ENCODE measurements at regions not wholly inside any gene's neighbourhood (a gene's known extent, or its start where the extent isn't known, plus 50 kb on each side); places are given as distances from the start of the nearest gene placed in this dataset.

GRCh38 chr12:93019975-93020630, 91.0 kb upstream of the EEA1 start:
- H3K27ac ChIP-seq, result no peak overlapping the region
- TF ChIP-seq, protein P1, sequence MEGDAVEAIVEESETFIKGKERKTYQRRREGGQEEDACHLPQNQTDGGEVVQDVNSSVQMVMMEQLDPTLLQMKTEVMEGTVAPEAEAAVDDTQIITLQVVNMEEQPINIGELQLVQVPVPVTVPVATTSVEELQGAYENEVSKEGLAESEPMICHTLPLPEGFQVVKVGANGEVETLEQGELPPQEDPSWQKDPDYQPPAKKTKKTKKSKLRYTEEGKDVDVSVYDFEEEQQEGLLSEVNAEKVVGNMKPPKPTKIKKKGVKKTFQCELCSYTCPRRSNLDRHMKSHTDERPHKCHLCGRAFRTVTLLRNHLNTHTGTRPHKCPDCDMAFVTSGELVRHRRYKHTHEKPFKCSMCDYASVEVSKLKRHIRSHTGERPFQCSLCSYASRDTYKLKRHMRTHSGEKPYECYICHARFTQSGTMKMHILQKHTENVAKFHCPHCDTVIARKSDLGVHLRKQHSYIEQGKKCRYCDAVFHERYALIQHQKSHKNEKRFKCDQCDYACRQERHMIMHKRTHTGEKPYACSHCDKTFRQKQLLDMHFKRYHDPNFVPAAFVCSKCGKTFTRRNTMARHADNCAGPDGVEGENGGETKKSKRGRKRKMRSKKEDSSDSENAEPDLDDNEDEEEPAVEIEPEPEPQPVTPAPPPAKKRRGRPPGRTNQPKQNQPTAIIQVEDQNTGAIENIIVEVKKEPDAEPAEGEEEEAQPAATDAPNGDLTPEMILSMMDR (IDR thresholded peaks at IDR 0.05), result no peak
- TF ChIP-seq POLR2A (IDR thresholded peaks at IDR 0.05), result no peak
- intact Hi-C loops (cut with DNase I; ENCODE audit: low total_unique reads), result no loop called here
- no peaks in the 10 kb centered on the region for H3K27me3 ChIP-seq
- DNase-seq, result no peak
- H3K36me3 ChIP-seq, result no peaks in the 10 kb centered on the region
- H3K4me3 ChIP-seq, result no peak overlapping the region
- no peaks in the 10 kb centered on the region for H3K4me1 ChIP-seq
- H3K9me3 ChIP-seq, result no peaks in the 10 kb centered on the region

- Histone ChIP-seq H3K27me3 (no peaks in the 10 kb centered on the region), H3K9me3 (no peaks in the 10 kb centered on the region), H3K4me3 (no peak overlapping the region), H3K27ac (no peak overlapping the region), H3K36me3 (no peaks in the 10 kb centered on the region), H3K4me1 (no peaks in the 10 kb centered on the region)
- TF ChIP-seq, protein P1 (IDR thresholded peaks at IDR 0.05), result no peak
- TF ChIP-seq POLR2A (IDR thresholded peaks at IDR 0.05), result no peak
- DNase-seq, result no peak
- intact Hi-C loops (cut with DNase I; ENCODE audit: low total_unique reads), result no loop called here
Observed at GRCh38 chr12:93020631-93021597, 91.8 kb upstream of the EEA1 start.

DNA sequence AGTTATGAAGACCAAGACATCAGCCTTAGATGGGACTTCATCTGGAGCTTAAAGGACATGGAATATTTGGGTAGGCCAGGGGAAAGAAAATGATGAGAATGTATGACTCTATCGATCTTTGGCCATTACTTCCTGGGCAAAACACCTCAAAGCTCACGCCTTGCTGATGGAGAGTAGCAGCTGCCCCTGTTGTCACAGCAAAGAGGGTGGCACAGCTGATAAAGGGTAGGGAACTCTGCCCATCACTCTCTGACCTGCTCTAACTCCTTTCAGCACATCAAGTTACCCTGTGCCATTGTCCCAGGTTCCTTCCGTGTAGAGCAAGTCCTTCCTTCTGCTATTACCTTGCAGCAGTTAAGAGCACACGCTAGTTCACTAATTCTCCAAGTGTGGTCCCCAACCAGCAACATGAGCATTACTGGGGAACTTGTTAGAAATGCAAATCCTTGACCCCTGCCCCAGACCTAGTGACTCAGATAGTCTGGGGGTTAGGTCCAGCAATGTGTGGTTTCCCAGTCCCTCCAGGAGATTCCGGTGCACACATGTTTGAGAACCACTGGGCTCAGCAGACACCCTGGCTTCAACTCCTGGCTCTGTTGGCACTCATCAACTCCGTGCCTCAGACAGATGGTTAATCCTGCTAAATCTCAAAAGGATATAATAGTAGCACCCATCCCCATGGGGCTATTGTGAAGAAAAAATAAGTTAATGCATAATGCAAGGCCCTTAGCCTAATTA, 93.7 kb upstream of the EEA1 start:
- no peak for TF ChIP-seq POLR2A (IDR thresholded peaks at IDR 0.05)
- TF ChIP-seq, protein P1 (IDR thresholded peaks at IDR 0.05), result no peak
- Histone ChIP-seq H3K27ac (no peak overlapping the region), H3K4me3 (no peak overlapping the region), H3K9me3 (no peaks in the 10 kb centered on the region), H3K4me1 (no peaks in the 10 kb centered on the region), H3K27me3 (no peaks in the 10 kb centered on the region), H3K36me3 (no peaks in the 10 kb centered on the region)
- DNase-seq, result no peak
- intact Hi-C loops (cut with DNase I; ENCODE audit: low total_unique reads), result no loop called here

DNA sequence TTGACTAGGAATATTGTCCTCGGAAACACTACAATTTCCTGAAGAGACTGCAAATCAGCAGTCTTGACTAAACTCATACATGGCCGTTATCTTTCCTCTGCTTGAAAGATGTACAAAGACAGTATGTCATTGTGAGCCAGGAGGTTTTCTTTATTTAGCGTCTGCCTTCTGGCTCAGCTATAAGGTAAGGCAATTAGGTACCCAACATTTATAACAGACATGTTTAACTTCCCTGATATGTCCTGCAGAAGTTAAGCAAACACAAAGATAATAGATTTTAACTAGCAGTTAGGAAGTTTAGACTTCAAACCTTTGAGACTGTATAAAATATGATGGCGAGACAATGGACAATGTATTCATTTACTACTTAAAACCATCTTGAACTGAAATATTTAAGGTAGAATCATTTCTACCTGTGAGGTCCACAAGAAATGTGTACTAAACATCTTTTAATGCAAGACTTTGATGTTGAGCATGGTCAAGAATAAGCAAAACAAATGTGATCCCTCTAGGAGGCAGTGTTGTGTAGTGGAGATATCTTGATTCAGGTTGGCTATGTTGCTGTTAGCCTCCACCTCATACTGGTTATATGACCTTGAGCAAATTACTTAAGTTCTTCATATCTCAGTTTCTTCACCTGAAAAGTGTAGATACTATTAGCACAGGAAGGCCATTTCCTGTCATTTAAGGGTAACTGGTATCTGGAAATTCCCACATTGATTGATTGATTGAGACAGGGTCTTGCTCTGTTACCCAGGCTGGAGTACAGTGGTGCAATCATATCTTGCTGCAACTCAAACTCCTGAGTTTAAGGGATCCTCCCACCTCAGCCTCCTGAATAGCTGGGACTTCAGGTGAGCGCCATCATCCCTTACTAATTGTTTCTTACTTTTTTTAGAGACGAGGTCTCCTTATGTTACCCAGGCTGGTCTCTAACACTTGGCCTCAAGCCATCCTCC, 96.3 kb upstream of the EEA1 start:
- Histone ChIP-seq H3K9me3 (no peaks in the 10 kb centered on the region), H3K27me3 (no peaks in the 10 kb centered on the region), H3K36me3 (no peaks in the 10 kb centered on the region), H3K4me3 (no peak overlapping the region), H3K4me1 (no peaks in the 10 kb centered on the region), H3K27ac (no peak overlapping the region)
- intact Hi-C loops (cut with DNase I; ENCODE audit: low total_unique reads), result no loop called here
- no peak for DNase-seq
- no peak for TF ChIP-seq POLR2A (IDR thresholded peaks at IDR 0.05)
- TF ChIP-seq, protein P1 (IDR thresholded peaks at IDR 0.05), result peak in 3 of 4 experiments; percentile 23 to 43 (median 24)

Data from uterus (tissue), 3 donors.